Activated CD4-positive, alpha-beta T cell treated with anti-CD3 and anti-CD28 coated beads, Interleukin-2, amount 50 U/mL, for 24 hours (primary cell): ENCODE measurements at regions not wholly inside any gene's neighbourhood (a gene's known extent, or its start where the extent isn't known, plus 50 kb on each side); places are given as distances from the start of the nearest gene placed in this dataset.
"Not testable (repeated sequence)": the region's sequence is repeated elsewhere in the genome, so short reads cannot be mapped to it uniquely, and the experiment has no call there.

Experiments used
- DNase-seq, 2 donors: peaks; one replicate each; pipeline ENCODE4 v3.0.0-alpha.2; 2020; ENCODE audit warnings: low read depth in 1 of 2, low spot score in 1 of 2

- DNase-seq: no peak
Measured at GRCh38 chr18:11388755-11389680, 220.4 kb upstream of the SLC35G4 start.

DNA sequence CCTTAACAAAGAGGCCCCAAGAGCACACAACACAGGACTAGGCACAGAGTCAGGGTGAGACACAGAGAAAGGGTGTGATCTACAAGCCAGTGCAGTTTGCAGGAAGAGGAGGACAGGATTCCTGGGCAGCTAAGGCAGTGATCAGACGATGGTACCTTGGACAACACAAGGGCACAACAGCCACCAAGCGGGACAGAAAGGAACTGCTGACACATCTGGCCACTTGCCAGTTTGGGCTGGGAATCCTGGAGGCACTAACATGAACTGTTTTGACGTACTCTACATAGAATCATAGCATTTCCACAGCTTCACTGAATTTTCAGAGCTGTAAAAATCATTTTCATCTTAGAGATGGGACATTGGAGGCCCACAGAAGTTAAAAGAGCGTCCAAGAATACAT lies 221.5 kb upstream of the SLC35G4 start:
- DNase-seq: no peak

DNA sequence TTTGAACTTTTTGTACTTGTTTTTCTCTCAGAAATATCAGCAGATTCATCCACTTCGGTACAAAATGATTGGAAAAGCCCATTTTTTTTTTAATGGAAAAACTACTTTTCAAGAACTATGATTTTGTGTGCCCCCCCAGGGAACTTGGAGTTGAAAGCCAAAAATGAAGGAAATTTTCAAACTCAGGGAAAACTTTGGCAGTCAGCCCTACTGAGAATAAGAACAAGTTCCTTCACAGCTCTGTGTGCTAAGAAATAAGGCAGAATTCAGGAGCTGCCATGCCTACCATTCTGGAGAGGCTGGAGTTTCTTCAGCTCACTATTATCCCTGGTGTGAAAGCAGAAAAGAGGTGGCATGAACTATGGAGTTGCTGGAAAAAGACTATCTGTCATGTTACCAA lies 226.0 kb upstream of the SLC35G4 start:
- DNase-seq: no peak

DNA sequence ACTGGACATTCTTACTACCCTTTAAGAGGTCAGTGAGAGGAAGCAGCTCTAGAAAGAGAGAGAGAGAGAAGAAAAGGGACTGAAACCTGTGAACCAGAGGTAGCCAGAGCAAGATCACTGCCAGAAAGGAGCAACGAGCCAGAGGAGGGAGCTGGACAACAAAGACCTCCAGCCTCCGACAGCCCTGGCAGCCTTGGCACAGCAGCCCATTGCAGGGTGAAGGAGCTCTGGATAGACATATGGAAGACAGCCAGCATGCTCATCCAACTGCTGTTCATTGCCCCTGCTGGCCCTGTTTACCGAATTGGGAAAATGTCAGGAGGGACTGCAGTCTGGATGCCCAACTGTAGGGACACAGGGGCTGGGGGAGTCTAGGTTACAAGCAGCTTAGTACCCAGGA lies 228.4 kb upstream of the SLC35G4 start:
- DNase-seq: no peak

DNA sequence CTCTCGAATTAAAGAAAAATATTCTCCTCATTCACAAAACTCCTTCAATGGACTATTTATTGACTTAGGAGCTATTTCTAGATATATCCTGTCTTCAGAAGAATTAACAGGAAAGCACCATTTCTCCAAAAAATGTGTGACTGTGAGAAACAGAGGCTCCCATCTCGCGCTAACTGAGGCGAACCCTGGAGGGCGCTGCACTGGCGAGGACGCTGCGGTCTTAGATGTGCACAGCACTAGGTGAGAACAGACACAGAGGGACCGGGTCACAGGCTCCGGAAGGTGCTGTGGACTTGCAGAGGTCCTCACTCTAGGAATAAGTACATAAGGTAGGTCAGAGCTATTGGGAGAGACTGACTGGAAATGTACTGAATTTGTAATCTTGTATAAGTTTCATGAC lies 229.7 kb upstream of the SLC35G4 start:
- DNase-seq: no peak

GRCh38 chr18:11377766-11378540 lies 228.6 kb upstream of the PIEZO2 start:
- no peak for DNase-seq

DNA sequence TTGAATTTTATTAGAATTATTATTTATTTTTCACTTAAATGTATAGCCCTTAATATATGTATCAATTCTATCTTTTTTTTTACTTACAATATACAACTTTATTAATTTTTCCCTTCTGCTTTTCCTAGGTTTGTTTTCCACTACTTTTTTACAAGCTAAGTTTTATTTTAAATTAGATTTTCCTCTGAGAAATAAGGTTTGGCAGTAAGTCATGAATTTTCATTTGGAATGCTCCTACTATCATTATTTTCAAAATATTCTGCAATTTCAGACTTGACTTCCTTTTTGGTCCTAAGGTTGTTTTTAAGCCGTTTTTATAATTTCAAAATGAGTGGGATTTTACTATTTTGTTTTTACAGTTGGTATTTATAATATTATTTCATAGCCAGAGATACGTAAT lies 222.8 kb upstream of the PIEZO2 start:
- no peak for DNase-seq

DNA sequence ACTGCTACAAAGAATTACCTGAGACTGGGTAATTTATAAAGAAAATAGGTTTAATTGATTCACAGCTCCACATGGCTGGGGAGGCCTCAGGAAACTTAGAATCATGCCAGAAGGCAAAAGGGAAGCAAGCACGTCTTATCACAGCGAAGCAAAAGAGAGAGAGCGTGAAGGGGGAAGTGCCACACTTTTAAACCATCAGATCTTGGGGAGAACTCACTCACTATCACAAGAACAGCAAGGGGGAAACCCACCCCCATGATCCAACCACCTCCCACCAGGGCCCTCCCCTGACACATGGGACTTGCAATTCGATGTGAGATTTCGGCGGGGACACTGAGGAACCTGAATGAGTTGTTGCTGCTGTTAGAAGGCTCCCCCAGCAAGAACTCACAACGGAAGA lies 220.2 kb upstream of the PIEZO2 start:
- no peak for DNase-seq

DNA sequence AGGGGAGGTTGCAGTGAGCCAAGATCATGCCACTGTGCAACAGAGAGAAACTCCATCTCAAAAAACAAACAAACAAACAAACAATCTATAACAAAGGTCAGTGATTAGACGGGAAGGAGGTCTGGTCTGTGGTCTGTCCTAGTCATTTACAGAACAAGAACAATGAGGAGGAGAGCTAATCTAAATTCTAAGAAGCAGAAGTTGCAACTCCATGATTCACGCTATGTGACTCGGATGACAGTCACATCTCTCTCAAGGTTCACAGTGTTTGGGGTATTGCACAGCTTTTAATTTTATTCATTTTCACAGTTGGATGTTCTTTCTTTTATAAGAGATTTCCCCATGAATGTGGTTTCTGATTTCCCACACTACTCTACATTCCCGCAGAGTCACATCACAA lies 218.7 kb upstream of the PIEZO2 start:
- DNase-seq: no peak

DNA sequence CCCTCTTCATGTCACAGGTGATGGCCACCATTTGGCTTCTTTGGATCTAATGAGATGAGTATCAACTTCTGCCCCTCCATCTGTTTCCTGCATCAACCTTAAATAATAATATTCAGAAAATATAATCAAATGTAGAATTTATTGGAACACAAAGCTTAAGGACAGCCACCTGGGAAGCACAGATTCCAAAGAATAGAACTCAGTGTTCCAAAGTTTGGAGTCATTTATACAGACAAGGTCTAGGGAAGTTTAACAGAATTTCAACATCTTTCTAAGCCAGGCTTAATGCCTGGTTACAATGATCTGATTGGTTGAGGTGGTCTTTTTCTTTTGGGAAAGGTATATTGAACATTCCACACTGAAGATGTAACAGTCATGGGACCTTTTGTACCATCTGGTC lies 218.0 kb upstream of the PIEZO2 start:
- DNase-seq: no peak

DNA sequence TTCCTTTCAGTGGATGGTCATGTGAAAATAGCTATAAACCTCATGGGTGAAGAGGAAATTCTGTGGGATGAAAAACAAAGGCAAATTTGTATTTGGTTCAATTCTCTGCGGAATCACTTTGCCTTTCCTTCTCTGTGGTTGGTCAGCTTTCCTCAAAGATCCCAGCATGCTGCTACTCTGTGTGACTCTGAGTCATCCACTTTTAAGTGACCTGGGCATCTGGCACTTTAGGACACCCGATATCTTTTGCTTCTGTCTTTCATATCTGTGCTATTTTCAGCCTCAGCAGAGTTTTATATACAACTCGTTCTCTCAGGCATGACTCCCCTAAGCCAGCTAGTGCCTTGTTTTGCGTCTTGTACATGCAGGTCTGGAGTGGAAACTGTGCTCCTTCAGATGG lies 217.0 kb upstream of the PIEZO2 start:
- no peak for DNase-seq

- no peak for DNase-seq
Measured at GRCh38 chr18:11362856-11363255, 213.5 kb upstream of the PIEZO2 start.

GRCh38 chr18:11361862-11362261 lies 212.5 kb upstream of the PIEZO2 start:
- not testable (repeated sequence) for DNase-seq

- DNase-seq: no peak
Measured at GRCh38 chr18:11357678-11358077, 208.3 kb upstream of the PIEZO2 start.

DNA sequence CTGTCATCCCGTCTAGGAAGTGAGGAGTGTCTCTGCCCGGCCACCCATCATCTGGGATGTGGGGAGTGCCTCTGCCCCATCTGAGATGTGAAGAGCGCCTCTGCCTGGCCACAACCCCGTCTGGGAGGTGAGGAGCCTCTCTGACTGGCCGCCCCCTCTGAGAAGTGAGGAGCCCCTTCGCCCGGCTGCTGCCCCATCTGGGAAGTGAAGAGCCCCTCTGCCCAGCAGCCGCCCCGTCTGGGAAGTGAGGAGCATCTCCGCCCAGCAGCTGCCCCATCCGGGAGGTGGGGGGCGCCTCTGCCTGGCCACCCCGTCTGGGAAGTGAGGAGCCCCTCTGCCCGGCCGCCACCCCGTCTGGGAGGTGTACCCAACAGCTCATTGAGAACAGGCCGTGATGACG lies 195.2 kb upstream of the PIEZO2 start:
- not testable (repeated sequence) for DNase-seq

- no peak for DNase-seq
Measured at GRCh38 chr18:11343096-11343495, 193.7 kb upstream of the PIEZO2 start.

DNA sequence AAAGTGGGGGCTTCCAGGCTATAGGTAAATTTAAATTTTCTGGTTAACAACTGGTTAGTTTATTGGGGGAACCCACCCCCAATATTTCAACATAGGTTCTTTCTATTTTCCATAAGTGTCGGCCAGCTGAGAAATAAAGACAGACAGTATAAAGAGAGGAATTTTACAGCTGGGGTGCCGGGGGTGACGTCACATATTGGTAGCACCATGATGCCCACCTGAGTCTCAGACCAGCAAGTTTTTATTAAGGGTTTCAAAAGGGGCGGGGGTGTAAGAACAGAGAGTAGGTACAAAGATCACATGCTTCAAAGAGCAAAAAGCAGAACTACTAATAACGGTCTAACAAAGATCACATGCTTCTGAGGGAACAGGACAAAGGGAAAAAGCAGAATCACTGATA lies 192.7 kb upstream of the PIEZO2 start:
- DNase-seq: not testable (repeated sequence)

DNA sequence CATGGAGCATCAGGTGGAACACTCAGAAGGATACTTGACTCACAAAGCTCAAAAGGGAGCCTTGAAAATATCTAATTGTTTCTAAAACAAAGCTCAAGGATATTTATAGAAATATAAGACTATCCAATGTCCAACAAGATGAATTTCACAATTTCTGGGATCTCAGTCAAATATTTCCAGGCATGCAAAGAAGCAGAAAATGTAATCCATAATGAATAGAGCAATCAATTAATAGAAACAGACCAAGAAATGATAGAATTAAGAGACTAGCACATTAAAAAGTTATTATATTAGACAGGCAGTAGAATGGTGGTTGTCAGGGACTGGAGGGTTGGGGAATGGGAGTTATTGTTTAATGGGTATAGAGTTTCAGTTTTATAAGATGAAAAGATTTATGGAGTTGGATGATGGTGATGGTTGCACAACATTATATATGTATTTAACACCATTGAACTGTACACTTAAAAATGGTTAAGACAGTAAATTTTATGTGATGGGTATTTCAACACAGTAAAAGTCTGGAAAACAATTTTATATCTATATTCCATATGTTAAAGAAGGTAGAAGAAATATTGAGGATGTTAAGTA lies 189.9 kb upstream of the PIEZO2 start:
- DNase-seq: no peak

GRCh38 chr18:11336241-11336640 lies 186.9 kb upstream of the PIEZO2 start:
- no peak for DNase-seq

DNA sequence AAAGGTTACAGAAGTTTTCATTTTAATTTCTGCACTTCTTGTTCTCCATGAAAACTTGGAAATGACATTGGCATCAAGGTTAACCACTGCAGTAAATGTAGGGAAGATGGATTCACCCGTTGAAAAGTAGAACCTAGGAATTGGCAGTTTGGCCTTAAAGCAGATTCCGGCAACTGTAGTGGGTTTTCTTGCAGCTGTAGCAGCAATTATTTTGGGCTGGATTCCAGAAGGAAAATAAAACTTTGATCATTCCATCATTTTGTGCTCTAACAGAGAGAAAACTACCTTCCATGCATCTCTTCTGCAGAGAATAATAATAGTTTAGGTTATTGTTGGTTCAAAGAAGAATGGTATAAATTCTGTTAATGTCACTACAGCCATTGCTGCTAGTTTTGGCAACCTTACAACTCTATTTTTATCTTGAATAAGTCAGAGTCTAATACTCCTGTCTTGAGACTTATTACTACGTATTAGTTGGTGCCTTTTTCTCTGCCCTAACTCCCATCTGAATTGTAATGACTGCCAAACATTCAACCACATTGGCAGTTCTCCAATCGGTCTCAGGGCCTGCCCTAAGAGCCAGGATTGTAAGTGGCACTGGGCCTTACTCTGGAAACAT lies 178.1 kb upstream of the PIEZO2 start:
- DNase-seq: no peak
